ENCODE measurements at regions not wholly inside any gene's neighbourhood (a gene's known extent, or its start where the extent isn't known, plus 50 kb on each side); places are given as distances from the start of the nearest gene placed in this dataset.

DNA sequence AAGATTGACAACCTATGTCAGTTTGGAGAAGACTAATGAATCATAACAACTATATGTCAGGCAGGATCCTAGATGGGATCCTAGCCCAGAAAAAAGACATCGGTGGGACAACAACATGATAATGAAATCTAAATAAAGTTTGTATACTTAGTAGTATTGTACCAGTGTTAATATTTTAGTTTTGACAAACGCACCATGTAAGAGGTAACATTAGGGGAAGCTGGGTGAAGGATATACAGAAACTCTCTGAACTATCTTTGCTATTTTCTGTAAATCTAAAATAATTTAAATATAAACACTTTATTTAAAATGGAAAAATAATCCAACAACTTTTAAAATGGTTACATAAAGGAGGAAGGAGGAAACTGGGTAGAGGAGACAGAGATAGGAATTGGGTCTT is 105.6 kb upstream of the AP1S2 start:
- no peak for TF ChIP-seq EZH2 (IDR thresholded peaks at IDR 0.05; ENCODE audit: insufficient read depth, poor library complexity, severe bottlenecking)
- no peak for TF ChIP-seq EZH2phosphoT487 (IDR thresholded peaks at IDR 0.05; ENCODE audit: insufficient read depth, low read depth)

Measured in GM23248 (cell line).